OCI-LY1 (cell line): ENCODE measurements at regions not wholly inside any gene's neighbourhood (a gene's known extent, or its start where the extent isn't known, plus 50 kb on each side); places are given as distances from the start of the nearest gene placed in this dataset.

ENCODE experiments used
- CTCF ChIP-seq: fragments of 200-600 bp; sonication (generic), shearing (Covaris generic); IDR thresholded peaks from 2 replicates; pipeline ENCODE4 v1.5.1; 2017; ENCODE audit warnings: mild to moderate bottlenecking, antibody characterized with exemption, low read length, moderate library complexity, mixed read lengths
- EZH2 ChIP-seq: fragments of 200-600 bp; sonication (generic), shearing (Covaris generic); IDR thresholded peaks from 2 replicates; pipeline ENCODE4 v1.8.0; 2017; ENCODE audit warnings: borderline replicate concordance, mixed run types, mild to moderate bottlenecking, antibody characterized with exemption, low read length, moderate library complexity, mixed read lengths

- TF ChIP-seq EZH2 (no peak), CTCF (no peak)
Measured at GRCh38 chr4:152070854-152071253, 310.0 kb upstream of the GATB start.
